AML-193 (cell line): ENCODE measurements at regions not wholly inside any gene's neighbourhood (a gene's known extent, or its start where the extent isn't known, plus 50 kb on each side); places are given as distances from the start of the nearest gene placed in this dataset.

Experiments
- DNase-seq, 2 experiments: peaks; one replicate each; lab custom pipeline; 2025; lab: John Stamatoyannopoulos, UW

DNA sequence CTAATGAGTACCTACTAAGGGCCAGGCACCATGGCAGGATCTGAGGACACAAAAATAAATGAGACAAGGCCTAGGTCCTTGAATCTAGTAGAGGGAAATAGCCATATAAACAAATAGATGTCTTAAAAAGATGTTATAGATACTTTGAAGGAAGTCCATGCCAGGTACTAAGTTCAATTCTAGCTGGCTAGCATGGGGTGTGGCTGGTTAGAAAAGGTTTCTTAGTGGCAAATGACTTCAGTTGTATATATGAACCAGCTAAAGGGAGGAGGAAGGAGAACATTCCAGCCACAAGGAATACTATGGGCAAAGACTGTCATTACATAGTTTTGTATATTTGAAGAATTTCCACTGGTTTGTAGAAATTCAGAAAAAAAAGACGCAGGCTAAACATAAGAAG is 133.6 kb upstream of the BMP4 start:
- no peak for DNase-seq

DNA sequence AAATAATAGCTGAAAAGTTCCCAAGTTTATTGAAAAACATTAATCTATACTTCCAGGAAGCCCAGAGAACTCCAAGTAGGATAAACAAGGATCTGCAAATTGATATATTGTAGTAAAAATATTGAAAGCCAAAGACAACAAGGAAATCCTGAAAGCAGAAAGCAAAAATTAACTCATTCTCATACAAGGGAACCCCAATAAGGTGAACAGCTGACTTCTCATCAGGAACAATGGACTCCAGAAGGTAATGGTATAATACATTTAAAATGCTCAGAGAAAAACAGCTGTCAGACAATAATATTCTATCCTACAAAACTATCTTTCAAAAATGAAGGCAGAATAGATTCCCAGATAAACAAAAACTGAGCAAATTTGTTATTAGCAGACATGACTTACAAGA is 138.1 kb upstream of the BMP4 start:
- DNase-seq: no peak

DNA sequence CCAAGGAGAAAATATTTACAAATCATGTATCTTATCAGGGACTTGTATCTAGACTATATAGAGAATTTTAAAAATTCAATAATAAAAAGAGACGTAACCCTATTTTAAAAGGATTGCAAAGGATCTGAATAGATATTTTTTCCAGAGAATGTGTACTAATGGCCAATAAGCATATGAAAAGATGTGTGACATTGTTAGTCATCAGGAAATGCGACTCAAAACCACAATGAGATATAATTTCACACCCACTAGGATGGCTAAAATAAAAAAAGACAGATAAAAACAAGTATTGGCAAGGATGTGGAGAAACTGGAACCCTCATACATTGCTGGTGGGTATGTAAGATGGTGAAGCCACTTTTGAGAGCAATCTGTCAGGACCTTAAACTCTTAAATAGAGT is 141.9 kb upstream of the BMP4 start:
- no peak for DNase-seq

- no peak for DNase-seq
These were observed 145.4 kb upstream of the BMP4 start for GRCh38 chr14:54102051-54102456.

GRCh38 chr14:54102530-54102929 is 145.9 kb upstream of the BMP4 start:
- no peak for DNase-seq

- no peak for DNase-seq
These were observed 148.0 kb upstream of the BMP4 start for GRCh38 chr14:54104601-54105145.

DNA sequence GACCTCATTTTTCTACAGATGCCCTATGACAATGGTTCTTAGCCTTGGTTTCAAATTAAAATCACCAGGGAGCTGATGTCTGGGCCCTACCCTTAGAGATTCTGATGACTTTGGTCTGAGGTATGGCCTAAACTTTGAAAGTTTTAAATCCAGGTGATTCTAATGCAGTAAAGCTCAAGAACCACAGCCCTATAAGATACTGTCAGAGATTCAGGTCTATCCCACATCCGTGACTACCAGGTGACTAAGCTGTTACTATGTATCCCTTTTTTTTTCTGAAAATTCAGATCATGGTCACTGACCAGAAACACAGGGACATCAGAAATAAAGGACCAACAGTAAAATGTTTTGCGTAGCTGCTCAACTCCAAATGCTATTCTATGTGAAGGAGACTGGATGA is 148.8 kb upstream of the BMP4 start:
- DNase-seq: no peak

- DNase-seq: no peak
These were observed 149.3 kb upstream of the BMP4 start for GRCh38 chr14:54105898-54106297.

GRCh38 chr14:54106661-54107377 is 150.2 kb upstream of the BMP4 start:
- no peak for DNase-seq

GRCh38 chr14:54108481-54109471 is 152.2 kb upstream of the BMP4 start:
- no peak for DNase-seq

GRCh38 chr14:54109521-54110120 is 153.0 kb upstream of the BMP4 start:
- no peak for DNase-seq

GRCh38 chr14:54114941-54115340 is 158.3 kb upstream of the BMP4 start:
- no peak for DNase-seq

DNA sequence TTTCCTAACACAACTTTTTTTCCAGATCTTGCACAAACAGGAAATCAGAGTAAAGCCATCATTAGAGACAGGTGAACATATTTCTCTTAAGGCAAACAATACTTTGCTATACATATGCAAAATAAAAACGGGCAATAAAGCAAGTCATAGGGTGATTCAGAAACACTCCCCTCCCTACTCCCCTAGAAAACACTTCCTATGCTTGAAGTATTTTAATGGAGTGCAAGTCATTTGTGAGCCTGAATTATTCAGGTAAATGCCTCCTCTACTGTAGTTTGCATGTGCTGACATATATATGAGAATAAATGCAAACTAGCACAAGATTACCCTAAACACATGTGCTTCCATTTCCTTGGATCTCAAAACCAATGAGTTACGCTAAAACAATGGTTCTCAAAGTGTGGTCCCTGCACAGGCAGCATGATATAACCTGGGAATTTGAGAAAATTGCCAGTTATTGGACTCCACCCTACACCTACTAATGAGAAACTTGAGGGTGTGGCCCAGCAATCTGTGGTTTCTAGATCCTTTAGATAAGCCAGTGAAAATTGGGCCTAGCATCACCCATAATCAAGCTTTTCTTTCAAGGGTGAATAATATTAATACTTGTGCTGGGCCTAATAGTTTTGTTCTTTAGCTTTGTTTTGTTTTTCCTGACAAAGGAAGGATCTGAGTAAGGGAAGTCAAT is 159.7 kb upstream of the BMP4 start:
- DNase-seq: no peak

DNA sequence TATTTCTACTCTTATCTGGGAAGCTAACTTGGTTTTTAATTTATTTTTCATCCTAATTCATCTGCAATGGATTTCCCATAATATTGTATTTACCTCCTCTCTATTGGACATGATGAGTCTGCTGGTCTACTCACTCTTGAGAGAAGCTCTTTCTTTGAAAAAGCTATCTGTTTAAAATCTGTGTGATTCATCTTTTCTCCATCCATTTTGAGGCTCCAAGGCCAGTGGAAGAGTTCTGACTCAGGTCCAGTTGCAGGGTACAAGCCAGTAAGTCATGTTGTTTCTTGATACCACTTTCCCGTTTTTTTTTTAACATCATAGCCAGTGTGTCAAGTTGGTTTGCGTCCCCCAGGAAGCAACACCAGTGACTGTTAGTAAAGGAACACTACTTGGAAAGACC is 160.3 kb upstream of the BMP4 start:
- no peak for DNase-seq

- DNase-seq: no peak
These were observed 160.8 kb upstream of the BMP4 start for GRCh38 chr14:54117396-54117795.

- no peak for DNase-seq
These were observed 161.3 kb upstream of the BMP4 start for GRCh38 chr14:54117924-54118323.

DNA sequence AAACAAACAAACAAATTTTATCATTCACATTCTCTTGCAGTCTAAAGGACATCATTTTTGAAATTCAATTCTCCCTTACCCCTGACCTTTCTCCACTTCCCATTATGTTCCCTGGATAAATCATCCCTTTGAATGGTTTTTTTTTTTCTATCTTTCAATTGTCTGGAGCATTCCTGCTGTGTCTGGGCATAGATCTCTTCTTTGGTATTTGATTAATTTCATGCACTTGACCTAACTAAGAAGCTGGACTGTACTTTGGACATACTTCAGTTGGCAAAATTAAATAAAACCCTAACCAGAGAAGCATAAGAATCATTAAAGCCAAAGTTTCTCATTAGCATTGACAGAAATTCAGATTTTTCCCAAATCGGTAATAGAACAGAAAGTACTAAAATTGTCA is 163.6 kb upstream of the BMP4 start:
- DNase-seq: no peak

DNA sequence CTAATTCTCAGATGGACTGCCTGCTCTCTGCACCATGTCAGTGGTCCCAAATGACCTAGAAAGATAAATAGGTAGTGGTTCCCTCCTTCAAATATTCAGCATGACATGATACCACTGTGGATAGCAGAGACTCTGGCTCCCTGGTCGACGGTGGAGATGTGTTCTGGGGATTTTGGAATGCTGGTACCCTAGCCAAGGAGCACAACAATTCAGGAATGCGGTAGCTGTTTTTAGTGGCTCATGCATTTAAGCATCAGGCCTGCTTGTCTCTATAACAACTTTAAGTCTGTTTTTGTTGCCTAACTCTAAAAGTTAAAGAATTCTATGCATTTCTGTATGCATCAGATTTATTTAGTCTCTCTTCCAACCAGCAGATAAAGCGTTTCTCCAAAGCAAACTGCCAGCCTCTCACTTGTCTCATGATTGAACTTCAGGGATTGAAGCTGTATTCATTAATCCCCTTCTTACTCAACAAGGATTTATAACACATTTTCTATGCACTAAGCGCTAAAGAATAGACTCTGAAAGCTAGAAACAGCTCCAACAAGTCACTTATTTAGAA is 164.9 kb upstream of the BMP4 start:
- DNase-seq: no peak

- DNase-seq: no peak
These were observed 167.2 kb upstream of the BMP4 start for GRCh38 chr14:54123841-54124240.

GRCh38 chr14:54125109-54125508 is 168.5 kb upstream of the BMP4 start:
- DNase-seq: no peak

DNA sequence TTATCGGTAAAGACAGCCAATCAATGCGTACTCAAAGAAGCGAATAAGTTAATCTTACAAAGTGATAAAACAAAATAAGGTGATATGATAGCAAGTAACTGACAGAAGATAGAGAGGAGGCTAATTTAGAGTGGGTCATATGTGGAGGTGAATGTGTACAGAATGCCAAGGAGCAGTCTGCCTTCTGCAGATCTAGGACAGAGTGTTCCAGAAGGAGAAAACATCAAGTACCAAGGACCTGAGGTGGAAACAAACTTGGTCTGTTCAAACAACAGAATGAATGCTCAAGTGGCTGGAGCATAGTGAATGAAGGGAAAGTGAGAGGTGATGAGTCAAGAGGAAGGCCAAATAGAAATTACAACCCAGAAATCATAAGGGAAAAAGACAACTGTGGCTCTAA is 170.3 kb upstream of the BMP4 start:
- DNase-seq: no peak

DNA sequence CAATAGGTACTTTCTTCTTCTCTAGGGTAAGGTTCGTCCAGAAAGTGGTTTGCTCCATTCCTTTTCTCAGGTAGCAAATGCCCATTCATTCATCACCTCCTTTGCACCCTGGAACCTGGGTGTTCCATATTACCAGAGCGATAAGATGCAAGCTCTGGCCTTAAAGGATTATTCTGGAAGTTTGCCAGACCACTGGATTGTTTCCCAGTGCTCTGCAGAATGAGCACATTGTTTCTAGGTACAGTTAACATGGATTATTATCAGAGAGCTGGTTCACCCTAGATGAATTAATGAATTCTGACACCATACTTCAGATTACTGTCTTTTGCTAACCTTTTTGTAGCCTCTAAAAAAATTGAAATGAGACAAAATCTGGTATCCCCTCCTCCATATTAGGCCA is 170.9 kb upstream of the BMP4 start:
- DNase-seq: no peak
